Epithelial cell of prostate (primary cell): ENCODE measurements at regions not wholly inside any gene's neighbourhood (a gene's known extent, or its start where the extent isn't known, plus 50 kb on each side); places are given as distances from the start of the nearest gene placed in this dataset.
"Not testable (repeated sequence)": the region's sequence is repeated elsewhere in the genome, so short reads cannot be mapped to it uniquely, and the experiment has no call there.

Experiments
- DNase-seq: peaks from one replicate; pipeline ENCODE4 v3.0.0-alpha.2; 2011; ENCODE audit warnings: low read depth, low spot score
- H3K27ac ChIP-seq: fragments of 450-650 bp; 2 replicates; pipeline ENCODE4 v1.5.1; 2017; ENCODE audit warnings: mild to moderate bottlenecking

DNA sequence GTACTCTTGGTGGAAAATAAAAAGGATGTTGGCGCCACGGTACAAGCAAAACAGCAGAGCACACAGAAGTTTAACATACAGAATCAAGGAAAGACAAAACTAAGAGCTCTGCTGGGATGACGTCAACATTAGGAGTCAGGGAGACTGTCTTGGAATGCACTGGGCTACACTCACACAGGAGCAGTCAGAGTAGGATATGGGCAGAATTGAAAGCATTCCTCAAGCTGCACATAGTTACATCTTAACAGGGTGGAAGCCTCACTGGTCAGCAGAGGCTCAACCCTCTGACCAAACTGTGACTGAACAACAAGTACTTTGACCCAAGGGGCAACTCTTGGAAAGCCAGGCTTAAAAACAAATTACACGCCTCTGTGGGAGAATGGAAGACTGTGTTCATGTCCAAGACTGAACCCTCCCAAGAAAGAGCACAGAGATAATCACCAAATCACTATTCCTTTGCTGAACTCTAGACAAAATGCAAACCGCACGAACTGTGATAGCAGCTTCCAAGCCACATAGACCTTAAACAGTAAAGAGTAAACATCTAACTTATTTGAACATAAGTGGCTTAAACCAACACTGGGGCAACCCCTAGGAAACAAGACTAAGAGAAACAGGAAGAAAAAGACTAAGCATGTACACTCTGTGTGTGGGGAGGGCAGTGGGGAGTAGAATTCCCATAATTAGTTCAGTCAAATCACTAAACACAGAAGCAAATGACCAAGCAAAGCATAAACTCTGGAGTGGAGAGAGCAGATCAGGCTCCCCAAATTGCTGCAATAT, 772.7 kb downstream of the PRELID2 start:
- no peak overlapping the region for H3K27ac ChIP-seq
- no peak for DNase-seq

DNA sequence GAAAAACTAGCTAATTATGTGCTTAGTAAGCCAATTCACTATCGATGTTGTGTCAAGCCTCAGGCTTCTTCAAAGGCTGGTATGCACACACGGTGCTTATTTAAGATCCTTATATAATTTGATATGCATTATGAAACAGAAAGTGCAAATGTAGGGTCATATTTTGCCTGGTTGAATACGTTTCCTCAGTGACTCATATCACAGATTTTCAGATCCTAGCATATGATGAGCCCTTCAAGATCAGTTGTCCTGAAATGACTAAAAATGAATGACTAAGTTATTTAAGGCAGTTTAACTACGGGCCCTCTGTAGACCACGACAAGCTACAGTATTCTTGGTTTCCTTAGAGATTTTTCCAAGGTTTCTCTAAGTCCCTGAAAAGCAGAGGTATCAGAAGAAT, 778.3 kb downstream of the PRELID2 start:
- H3K27ac ChIP-seq = no peak overlapping the region
- no peak for DNase-seq

DNA sequence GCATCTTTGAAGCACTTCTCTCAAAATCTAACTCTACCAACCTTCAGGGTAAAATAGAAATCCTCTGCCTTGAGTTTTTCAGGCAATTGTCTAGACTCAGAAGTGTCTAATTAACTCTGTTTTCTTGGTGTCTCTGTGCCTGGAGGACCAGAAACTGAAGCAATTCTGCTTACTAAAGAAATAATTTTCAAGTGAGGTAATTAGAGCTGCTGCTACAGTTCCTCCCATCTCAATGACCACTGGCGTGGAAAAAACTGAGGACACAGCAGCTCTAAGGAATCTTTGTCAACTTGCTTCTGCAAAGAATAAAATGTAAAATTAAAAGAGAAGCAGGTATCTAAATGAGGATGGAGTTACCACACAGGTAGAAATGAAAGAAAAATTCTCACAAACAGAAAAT, 785.0 kb downstream of the PRELID2 start:
- DNase-seq = no peak
- no peak overlapping the region for H3K27ac ChIP-seq

DNA sequence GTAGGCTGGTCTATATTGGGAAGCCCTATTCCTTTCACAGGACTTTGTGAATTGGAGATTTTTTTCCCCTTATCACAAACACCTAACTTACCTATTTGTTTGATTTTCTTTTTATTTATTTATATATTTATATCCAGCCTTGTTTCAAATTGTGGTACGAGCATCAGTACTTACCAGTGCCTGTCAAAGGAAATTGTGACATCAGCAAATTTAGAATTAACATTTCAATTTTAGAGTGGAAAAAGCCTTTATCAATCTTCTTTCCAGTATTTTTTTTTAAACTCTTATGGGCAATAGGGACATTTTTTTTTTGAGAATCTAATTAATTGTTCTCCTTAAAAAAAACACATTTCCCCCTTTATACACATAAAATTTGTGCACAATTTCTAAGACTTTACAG, 790.2 kb downstream of the PRELID2 start:
- H3K27ac ChIP-seq = no peak overlapping the region
- no peak for DNase-seq

DNA sequence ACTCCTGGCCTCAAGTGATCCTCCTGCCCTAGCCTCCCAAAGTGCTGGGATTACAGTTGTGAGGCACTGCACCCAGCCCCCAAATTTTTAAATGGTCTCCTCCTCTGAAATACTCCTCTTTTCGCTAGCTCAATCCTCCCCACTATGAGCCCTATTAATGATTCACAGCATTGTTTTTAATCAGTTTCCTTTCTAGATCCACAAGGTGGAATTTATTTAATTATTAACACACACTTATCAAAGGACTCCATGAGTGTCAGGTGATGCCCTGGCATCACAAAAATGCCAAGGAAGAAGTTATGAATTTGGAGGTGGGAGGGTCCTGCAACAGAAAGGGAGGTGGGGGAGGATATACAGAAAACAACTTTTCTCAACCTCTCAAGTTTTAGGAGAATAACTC, 806.5 kb downstream of the PRELID2 start:
- no peak overlapping the region for H3K27ac ChIP-seq
- no peak for DNase-seq

DNA sequence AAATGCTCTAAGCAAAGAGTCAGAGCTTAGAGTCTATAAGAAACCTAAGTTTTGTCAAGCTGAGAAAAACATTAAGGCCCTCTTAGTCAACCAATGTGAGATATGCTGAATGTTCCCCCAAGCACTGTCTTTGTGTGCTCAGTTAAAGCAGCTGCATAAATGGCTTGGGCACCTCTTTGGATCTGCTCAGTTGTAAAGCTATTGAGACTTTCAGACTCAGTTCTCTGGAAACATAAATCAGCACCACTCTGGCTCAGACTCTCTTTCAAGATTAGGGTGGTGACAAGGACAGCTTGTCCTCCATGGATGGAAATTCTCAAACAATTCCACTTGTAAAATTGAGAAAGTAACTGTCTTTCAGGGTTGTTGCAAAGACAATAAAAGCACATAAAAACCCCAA, 807.9 kb downstream of the PRELID2 start:
- no peak overlapping the region for H3K27ac ChIP-seq
- DNase-seq = no peak

DNA sequence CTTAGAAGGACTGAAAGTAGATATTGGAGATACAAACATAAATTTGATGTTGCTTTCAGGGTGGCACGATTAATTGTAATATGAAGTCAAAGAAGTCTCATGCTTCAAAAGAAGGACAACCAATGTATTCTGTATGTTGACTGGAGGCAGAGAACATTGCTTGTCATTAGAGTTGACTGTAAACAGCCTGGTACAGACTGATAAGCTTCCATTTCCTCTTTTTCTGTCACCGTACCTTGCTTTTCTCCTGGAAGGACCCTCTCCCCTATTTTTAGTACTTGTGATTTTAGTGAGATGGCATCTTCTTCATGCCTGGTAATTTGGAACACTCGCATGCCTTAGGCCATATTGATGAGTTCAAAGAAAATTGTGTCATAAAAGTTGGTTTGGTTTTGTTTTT, 809.4 kb downstream of the PRELID2 start:
- DNase-seq = no peak
- no peak overlapping the region for H3K27ac ChIP-seq

DNA sequence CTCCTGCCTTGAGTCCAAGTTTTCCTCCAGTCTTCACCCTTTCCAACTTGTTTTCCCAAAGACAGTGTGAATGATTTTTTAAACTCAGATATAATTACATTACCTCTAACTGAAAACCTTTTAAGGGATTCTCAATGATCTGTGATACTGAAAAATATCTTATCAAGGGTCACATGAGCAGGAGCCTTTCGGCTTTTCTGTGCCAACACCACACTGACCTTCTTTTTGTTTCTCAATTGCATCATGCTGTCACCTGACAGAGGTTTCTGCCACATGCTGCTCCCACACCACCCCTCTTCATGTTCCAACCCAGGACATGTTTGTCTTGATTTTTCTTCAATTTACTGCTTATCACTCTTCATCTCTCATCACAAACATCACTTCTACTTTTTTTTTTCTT, 820.0 kb downstream of the PRELID2 start:
- DNase-seq = no peak
- no peak overlapping the region for H3K27ac ChIP-seq

DNA sequence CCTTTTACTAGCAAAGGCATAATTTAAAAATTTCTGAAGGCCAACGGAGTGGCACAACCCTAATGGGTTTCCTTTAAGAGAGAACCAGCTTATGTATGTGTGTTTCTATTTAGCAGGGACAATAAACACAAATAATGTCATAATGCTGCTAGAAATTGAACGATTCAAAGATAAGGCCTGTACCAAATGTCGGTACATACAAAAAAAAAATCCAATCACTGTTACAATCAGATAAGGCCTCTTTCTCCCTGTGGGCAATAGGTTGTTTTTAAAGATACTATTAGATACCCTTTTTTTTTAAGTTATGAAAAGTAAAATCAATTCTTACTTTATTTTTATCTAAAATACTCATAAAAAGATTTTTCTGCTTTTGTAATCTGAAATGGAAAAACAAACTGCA, 821.0 kb downstream of the PRELID2 start:
- DNase-seq = no peak
- H3K27ac ChIP-seq = no peak overlapping the region

DNA sequence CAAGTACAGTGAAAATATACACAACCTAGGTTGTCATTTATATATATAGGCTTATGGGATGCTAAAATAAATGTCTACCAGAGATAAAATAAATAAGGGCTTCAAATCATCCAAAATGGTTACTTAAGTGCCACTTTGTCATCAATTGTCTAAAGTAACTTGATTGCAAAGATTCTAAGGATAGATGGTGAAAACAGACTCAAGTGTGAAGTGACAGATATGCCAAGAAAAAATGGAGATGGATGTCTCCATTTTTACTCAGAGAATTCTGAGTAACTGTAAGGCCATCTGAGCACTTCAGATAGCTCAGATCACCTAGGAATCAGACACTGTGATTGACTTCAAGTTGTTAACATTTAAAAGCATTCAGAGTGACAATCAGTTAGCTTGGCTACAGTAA, 824.3 kb downstream of the PRELID2 start:
- no peak overlapping the region for H3K27ac ChIP-seq
- DNase-seq = no peak

DNA sequence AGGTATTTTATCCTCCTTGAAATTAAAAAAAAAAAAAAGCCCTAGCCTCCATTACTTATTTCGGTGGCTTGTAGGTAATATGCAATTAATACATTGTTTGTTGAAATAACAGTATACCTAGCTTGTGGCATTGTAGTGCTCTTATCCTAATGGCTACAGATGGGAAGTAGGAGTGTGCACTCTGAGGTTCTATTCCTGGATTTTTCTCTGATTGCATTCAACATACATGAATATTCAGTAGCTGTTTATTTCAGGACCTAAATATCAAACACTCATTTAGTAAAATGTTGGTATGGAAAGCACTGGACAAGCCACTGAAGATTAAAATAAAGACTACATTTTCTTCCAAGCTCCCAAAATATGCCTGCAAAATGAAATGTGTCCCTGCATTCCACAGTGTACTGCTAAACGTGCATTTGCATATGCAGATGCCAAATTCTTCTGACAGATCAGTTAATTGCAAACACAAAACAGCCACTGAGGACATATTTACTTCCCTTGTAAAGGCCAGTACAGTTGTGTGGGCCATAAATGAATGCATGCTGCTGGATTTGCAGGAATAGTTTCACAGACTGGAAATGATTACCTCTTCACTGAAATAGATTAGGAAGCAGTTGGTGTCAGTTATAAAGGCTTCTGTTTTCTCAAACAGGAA, 826.1 kb downstream of the PRELID2 start:
- no peak overlapping the region for H3K27ac ChIP-seq
- DNase-seq = no peak

DNA sequence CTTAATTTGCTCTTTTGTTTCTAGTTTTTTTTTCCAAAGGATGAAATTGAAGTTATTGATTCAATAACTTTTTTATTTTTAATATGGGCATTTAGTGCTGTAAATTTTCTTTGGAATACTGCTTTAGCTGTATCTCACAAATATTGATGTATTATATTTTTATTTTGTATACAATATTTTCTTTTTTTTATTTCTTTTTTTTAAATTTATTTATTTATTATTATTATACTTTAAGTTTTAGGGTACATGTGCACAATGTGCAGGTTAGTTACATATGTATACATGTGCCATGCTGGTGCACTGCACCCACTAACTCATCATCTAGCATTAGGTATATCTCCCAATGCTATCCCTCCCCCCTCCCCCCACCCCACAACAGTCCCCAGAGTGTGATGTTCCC, 823.7 kb downstream of the KCTD16 start:
- DNase-seq, H3K27ac ChIP-seq: not testable (repeated sequence)

DNA sequence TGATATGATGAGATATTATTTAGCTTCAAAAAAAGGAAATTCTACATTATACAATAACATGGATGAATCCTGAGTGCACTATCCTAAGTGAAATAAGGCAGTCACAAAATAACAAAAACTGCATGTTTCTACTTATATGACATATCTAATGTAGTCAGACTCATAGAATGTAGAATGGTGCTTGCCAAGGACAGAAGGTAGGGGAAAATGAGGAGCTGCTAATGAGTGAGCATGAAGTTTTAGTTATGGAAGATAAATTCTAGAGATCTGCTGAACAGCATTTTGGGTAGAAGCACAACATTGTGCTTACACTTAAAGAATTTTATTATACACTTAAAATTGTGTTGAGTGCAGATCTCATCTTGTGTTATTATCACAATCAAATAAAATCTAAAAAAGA, 812.4 kb downstream of the KCTD16 start:
- no peak overlapping the region for H3K27ac ChIP-seq
- DNase-seq = no peak

DNA sequence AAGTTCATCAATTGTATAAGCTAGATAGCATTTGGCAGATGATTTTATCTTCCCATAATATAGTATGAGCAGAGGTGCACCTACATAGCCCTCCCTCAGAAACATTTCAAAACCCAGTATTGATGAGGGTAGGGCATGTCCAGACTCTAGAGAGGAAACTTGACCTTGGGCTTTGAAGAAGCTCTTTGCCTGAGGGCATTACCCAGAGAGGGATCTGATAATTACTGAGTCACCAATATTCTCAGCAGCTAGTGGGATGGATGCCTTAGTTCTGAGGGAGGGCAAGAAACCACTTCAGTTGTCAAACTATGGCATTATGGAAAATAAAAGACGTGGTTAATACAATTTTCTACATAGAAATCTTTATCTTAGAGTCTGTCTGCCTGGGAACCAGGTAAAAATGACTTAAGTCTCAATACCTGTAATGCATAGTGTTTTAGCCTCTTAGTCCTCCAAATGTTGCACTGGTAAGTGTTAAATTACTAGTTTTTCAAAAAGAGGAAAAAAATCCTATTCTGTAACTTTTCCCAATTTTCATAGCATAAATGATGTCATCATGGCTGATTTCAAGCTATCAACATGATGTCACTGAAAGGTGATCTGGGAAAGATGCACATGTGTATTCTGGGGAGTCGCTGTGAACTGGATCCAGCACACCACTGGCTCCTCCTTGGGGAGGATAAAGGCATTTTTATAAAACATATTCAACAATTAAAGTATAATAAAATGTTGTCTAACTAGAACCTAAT, 809.0 kb downstream of the KCTD16 start:
- DNase-seq = no peak
- H3K27ac ChIP-seq = no peak overlapping the region

DNA sequence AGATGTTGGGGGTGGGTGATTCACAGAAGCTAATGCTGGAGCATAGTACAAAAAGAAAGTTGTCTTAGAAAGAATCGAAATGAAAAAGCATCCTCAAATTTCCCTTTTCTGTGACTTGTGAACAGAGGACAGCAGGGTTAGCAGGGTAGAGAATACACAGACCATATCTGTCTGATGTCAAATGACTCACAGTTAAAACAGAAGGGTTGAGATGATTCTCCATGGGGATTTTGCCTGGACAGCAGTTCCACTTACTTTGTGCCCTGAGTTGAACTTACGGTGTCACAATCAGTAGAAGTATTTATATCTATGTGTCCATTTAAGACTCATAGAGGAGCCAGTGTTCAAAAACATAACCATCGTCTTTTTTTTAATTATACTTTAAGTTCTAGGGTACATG, 801.6 kb downstream of the KCTD16 start:
- no peak overlapping the region for H3K27ac ChIP-seq
- DNase-seq = no peak

DNA sequence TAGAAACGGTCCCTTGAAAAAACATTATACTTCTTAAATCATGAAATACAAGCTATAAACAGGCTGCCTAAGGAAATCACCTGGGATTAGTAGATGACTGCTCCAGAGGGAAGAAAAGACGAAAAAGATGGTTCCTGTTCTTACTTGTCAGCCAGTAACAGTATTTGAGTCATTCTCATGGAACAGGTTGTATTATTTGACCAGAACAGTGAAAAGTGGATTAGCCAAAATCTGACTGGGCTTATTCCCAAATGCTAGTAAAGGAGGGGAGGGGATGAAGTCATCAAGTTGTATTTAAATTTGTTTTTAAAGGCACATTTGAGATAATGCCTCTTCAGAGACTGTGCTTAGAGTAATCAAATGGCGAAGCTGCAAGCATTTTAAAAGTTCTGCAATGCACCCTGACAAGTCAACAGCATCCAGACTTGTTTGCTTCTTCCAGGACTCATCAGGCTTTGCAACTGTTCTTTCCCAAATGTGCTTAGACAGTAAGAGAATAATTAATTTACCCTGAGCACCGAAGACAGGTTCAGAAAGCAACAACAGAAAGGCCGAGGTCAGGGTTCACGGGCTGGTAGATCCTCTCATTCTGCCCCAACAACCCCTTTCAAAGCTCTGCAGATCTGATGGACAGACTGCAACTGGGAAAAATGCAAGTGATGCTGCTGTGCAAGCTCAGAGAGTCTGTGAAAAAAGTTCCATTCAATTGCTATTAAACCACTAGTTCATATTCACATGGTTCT, 800.6 kb downstream of the KCTD16 start:
- DNase-seq = no peak
- H3K27ac ChIP-seq = no peak overlapping the region

DNA sequence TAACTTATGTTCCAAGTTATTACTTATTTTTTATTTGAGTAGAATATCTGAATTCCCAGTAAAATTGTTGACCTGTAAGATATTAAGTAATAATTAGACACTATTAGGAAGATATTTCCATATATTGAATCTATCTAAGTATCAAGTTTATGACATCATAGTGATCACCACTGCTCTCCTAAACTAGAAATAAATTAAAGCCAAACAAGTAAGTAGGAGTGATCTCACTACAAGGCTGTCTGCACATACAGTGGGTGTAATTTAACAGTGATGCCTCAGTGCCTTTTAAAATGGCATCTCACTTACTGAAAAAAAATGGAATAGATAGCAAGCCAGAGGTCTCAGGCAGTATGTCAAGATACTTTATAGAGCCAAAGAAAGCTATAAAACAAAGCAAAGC, 789.6 kb downstream of the KCTD16 start:
- H3K27ac ChIP-seq = no peak overlapping the region
- no peak for DNase-seq

DNA sequence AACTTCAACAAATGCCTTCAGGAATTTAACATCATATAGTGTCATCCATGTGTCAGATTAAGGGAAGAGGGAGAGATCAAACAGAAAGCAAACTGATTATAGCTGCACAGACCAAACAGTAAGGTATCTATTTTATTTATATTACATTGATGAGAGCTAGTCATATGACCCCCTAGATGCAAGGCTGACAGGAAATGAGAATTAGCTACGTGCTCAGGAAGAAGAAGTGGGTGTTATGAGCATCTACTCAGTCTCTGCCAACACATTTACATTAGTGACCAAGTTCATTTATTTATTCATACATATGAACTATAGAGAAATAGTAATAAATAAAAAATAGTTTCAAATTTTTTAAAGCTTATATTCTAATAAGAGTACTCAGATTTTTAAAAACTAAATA, 787.3 kb downstream of the KCTD16 start:
- no peak for DNase-seq

DNA sequence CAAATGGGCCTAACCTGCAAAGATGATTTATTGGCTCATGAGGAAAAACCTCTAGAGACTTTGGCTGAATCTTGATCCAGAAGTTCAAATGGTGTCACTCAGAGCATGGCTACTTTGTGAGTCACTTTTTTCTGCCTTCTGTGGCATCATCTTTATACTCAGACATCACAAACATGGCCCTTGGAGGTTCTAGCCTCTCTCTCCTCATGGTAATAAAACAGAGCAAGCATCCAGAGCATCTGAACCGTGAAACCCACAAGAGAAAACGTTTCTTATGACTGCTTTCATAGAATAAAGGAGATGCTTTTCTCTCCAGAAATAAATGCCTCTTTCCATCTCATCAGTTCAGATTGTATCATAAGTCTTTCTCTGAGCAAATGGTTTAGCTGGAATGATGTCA, 780.3 kb downstream of the KCTD16 start:
- H3K27ac ChIP-seq = no peak overlapping the region
- no peak for DNase-seq

More for the DNA sequence above, 787.3 kb downstream of the KCTD16 start:
- no peak overlapping the region for H3K27ac ChIP-seq

DNA sequence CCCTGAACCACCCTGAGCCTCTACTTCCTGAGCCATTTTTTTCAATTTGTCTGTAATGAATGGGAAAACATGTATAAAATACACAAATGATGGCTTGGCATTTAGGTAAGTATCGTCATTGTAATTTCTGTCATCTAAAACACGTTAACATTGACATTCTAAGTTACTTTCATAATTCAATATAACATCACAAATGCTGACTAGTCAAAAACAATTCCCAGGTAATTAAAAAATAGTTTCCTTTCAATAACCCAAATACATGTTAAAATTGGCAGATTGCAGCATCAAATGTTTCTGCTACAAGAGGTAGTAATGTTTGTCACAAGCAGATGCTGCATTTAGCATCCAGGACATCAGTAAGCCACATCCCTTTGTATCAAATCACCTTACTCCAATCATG, 776.4 kb downstream of the KCTD16 start:
- no peak for DNase-seq
- H3K27ac ChIP-seq = no peak overlapping the region

DNA sequence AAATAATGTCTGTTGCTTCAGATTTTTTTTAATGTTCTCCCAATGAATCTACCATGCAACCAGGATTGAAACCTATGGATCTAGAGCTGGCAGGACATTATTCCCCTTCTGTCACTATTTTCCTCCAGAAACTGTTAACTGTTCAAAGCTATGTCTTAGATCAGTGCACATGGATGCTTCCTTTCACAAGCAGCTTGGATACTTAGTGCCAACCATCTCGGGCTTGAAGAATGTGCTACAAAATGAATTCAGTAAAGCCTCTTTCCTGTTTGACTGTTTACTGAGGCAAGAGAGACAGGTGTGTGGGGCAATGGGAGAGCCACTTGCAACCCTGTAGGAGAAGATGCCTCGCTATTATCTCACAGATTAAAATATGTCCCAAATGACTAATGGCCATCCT, 774.8 kb downstream of the KCTD16 start:
- no peak for DNase-seq
- no peak overlapping the region for H3K27ac ChIP-seq
